ENCODE measurements at regions not wholly inside any gene's neighbourhood (a gene's known extent, or its start where the extent isn't known, plus 50 kb on each side); places are given as distances from the start of the nearest gene placed in this dataset.

GRCh38 chr6:119655124-119655523, 305.6 kb upstream of the MAN1A1 start:
- DNase-seq (ENCODE audit: low read depth): no peak

DNA sequence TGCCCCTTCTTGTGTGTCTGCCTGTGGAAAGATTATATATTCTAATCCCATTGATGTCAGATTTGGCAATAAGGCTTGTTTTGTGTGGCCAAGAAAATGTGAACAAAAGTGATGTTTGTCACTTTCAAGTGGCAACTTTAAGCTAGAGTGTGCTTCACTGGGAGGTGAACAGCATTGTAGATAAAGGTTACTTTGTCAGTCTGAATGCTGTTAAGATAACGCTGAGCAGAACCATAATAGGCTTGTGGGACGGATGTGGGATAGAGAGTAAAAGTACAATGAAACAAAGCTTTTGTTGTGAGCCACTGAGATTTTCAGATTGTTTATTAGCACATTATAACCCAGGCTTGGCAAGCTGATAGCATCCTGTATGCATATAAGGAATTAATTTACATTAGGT, 303.8 kb upstream of the MAN1A1 start:
- no peak for DNase-seq (ENCODE audit: low read depth)

DNA sequence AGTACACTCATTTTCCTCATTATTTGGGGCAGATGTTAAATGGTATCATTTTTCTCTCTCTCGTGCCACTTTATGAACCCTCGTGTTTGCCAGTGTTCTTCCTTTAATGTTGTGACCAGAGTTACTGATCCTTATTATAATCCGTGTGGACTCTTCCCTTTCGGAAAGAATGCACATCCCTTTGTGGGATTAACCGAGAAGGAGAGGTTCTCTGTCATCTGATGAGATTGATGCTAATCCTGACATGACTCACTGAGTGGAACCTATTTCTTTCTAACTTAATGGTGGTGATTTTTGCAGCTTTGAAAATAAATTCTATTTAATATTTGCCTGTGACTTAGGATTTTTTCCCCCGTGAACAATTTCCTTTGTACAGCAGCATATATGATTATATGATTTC, 300.0 kb upstream of the MAN1A1 start:
- DNase-seq (ENCODE audit: low read depth): no peak

GRCh38 chr6:119647309-119647708, 297.7 kb upstream of the MAN1A1 start:
- DNase-seq (ENCODE audit: low read depth): no peak

GRCh38 chr6:119643876-119644275, 294.3 kb upstream of the MAN1A1 start:
- DNase-seq (ENCODE audit: low read depth): peak; percentile 32

DNA sequence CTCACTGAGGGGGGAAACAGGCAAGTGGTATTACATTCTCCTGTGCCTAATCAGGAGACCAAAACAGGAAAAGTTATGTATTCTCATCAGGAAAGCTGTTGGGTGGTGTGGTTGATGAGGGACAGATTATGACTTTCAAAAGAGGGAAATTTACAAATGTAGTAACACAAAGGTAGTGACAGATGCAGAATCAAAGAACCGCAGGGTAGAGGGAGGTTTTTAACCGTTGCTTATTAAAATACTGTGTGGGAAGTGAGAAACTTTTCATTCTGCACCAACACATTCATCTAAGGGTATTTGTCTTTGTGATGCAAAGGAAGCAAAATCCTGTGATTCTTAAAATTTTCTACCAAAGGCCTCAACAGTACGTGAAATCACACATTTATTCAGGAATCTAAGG, 288.2 kb upstream of the MAN1A1 start:
- no peak for DNase-seq (ENCODE audit: low read depth)

DNA sequence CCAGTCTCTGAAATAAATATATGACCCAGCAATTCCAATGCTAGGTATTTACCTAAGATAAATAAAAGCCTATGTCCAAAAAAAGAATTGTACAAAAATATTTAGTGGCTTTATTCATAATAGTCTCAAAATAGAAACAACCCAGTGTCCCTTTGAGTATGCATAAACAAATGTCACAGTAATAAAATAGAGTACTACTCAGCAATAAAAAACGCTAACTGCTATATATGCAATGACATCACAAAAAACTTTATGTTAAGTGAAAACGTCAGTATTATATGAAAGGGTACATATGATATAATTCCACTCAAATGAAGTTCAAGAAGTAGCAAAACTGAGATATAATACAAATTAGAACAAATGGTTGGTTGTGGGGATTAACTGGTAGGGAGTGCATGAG, 286.5 kb upstream of the MAN1A1 start:
- DNase-seq (ENCODE audit: low read depth): no peak

DNA sequence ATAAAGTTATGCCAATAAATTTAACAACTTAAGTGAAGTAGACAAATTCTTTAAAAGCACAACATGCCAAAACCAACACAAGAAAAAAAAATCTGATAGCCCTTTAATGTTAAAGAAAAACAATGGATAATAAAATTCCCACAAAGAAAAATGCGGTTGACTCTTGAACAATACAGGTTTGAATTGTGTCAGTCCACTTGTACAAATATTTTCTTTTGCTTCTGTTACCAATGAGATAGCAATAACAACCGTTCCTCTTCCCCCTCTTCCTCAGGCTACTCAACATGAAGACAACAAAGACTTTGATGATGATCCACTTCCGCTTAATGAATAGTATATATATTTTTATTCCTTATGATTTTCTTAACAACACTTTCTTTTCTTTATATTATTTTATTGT, 283.9 kb upstream of the MAN1A1 start:
- DNase-seq (ENCODE audit: low read depth): no peak

DNA sequence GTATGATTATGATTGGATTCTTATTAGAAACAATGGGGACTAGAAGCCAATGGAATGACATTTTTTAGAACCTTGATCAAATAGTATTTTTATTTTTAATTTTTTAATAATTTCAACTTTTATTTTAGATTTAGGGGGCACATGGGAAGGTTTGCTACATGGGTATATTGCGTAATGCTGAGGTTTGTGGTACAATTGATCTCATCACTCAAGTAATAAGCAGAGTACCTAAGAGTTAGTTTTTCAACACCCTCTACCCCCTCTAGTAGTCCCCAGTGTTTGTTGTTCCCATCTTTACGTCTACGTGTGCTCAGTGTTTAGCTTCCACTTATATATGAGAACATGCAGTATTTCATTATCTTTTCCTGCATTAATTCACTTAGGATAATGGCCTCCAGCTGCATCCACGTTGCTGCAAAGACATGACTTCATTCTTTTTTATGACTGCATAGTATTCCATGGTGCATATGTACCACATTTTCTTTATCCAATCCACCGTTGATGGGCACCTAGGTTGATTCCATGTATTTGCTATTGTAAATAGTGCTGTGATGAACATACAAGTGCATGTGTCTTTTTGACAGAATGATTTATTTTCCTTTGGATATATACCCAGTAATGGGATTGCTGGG, 281.1 kb upstream of the MAN1A1 start:
- DNase-seq (ENCODE audit: low read depth): no peak

GRCh38 chr6:119628691-119629594, 279.4 kb upstream of the MAN1A1 start:
- no peak for DNase-seq (ENCODE audit: low read depth)

- DNase-seq (ENCODE audit: low read depth): peak; percentile 52
These were observed 278.5 kb upstream of the MAN1A1 start for GRCh38 chr6:119627908-119628669.

GRCh38 chr6:119626884-119627619, 277.5 kb upstream of the MAN1A1 start:
- no peak for DNase-seq (ENCODE audit: low read depth)

- peak; percentile 89 for DNase-seq (ENCODE audit: low read depth)
These were observed 271.4 kb upstream of the MAN1A1 start for GRCh38 chr6:119620846-119621555.

DNA sequence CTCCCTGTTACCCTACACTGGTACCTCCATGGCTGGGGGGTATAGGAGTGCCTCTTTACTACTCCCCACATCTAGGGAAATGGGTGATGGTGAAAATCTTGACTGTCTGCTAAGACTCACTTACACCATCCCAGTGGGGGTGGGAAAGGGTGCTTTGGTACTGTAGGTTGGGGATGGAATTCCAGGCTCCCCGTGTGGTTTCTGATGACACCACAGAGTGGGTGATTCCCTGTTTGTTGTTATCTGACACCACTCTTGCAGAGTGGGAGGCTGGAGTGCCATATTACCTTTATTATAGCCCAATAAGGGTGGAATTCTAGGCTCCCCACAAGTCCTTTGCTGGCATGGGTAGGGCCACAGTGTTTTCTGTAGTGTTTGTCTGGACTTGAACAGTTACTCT, 264.6 kb upstream of the MAN1A1 start:
- peak; percentile 26 for DNase-seq (ENCODE audit: low read depth)

DNA sequence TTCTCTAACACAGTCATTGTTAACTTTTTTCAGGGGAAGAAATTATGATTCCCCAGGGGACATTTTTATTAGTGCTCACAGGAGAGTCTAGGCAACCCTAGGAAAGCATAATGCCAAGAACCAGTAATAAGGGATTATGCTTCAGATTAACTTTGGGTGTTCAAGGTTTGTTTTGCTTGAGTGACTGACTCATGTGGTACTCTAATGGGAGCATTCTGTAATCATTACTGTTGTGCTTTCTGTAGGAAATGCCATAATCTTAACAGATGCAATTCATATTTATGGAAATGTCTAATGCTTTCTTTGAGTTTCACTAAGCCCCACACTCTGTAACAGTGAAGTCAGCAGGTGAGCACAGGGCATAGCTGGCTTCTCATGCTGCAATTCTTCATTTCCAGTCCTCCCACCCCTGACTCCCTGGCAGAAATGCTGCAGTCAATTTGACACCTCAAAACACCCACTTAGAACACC, 263.4 kb upstream of the MAN1A1 start:
- DNase-seq (ENCODE audit: low read depth): no peak

GRCh38 chr6:119612176-119612891, 262.8 kb upstream of the MAN1A1 start:
- no peak for DNase-seq (ENCODE audit: low read depth)

DNA sequence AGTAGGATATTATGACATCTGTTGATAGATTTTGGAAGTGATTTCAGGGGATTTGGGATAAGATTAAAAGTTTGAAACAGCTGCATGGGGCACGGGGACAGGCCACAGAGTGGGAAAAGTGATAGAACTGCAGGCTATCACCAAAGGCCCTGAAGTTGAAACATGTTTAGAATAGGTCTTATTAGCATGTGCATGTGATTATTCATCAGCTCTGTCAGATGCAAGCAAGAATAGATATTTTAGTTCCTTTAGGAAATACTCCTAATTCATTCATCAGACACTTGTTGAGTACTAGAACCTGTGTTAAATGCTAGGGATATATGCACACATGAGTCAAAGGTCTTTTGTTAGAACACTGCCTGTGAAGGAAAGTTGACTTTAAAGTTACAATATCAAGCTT, 261.2 kb upstream of the MAN1A1 start:
- DNase-seq (ENCODE audit: low read depth): no peak

DNA sequence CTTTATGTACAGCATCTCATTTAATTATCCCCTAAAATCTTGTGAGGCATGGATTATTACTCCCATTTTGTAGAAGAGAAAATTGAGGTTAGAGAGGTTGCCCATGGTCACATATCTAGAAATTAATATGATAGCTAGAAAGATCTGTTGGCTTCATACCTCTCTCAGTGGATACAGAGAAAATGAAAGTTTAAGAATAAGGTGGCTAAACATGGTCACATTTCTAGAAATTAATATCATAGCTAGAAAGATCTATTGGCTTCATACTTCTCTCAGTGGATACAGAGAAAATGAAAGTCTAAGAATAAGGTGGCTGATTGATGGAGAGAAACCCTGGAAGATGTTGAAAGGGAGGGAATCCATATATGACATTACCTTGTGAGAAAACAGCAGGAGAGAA, 260.7 kb upstream of the MAN1A1 start:
- DNase-seq (ENCODE audit: low read depth): no peak

GRCh38 chr6:119609865-119610264, 260.3 kb upstream of the MAN1A1 start:
- no peak for DNase-seq (ENCODE audit: low read depth)

DNA sequence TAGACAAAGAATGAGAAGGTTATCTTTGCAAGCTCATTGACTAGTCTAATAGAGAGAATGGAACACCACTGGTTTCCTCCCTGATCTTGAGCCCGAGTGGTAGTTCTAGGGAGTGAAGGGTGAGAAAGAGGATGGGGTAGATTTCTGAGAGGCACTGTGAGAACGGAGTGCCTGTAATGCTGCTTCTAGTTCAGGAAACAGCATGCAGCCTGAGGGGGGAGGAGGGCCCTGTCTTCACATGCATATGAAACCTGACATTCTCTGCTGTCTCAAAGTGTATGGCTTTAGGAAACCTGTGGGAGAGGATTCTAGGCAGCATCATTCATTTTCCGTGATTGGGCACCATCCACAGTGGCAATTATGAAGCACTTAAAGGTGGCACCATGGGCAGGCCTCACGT, 259.4 kb upstream of the MAN1A1 start:
- DNase-seq (ENCODE audit: low read depth): no peak
